Suppressor macrophage treated with lipopolysaccharide for 4 hours (primary cell): ENCODE measurements at regions not wholly inside any gene's neighbourhood (a gene's known extent, or its start where the extent isn't known, plus 50 kb on each side); places are given as distances from the start of the nearest gene placed in this dataset.

Experiments used
- DNase-seq: peaks from one replicate; pipeline ENCODE4 v3.0.0-alpha.2; 2020

DNA sequence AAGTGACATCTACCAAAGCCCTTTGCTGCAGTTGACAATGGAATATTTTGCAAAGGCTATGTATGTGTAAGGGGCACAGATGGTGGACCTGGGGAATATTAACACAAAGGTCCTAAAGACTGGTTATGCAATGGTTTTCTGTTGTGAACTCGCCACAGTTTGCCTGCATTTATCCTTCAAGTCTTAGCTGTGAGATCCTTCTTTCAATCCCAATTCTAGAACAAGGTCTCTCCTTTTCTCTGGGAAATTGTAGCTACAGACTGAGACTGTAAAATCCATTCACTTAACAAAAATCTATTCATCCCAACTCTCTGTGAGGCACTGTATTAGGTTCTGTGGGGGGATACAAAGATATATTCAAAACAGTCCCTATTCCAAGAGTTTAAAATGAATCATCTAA lies 250.4 kb downstream of the GPM6A start:
- DNase-seq = no peak

DNA sequence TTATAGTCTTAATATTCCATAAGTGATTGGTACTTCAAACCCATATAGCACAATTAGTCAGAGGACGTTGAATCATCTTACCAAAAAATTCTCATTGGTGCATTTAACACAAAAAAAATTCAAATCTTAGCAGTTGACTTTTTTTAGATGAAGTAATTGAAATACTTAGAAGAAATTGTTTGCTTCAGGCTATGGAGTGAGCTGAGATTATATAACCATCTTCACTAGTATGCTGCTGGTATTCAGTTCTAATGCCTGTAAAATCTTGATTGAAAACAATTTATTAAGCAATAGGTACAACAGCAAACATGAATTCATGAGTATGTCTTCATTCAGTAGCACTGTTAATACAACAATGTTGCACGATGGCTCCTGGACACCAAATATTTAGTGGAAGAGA lies 250.0 kb downstream of the GPM6A start:
- no peak for DNase-seq

DNA sequence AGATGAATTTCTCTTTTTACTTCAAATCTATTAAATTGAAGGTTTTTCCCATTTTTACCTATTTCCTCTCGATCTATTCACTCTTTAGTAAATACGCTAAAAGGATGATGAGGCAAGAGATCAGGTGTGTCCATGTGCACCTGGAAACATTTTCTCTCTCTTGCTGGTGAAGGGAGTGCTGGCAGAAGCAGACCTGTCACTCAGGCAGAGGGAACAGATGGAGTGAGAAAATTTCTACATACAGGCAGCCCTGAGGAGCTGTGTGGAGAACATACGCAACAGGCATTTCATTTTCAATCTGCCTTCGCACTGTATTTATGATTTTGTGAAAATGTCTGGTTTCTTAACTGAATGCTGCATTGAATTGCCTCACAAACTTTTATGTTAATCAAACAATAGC lies 249.5 kb downstream of the GPM6A start:
- DNase-seq = no peak
